ENCODE measurements at regions not wholly inside any gene's neighbourhood (a gene's known extent, or its start where the extent isn't known, plus 50 kb on each side); places are given as distances from the start of the nearest gene placed in this dataset.
A peak's percentile ranks its signal among the peaks of the same experiment; 100 is the strongest.
"Not testable (repeated sequence)": the region's sequence is repeated elsewhere in the genome, so short reads cannot be mapped to it uniquely, and the experiment has no call there.

GRCh38 chr16:80114699-80115098, 426.1 kb upstream of the DYNLRB2 start:
- DNase-seq, result no peak

DNA sequence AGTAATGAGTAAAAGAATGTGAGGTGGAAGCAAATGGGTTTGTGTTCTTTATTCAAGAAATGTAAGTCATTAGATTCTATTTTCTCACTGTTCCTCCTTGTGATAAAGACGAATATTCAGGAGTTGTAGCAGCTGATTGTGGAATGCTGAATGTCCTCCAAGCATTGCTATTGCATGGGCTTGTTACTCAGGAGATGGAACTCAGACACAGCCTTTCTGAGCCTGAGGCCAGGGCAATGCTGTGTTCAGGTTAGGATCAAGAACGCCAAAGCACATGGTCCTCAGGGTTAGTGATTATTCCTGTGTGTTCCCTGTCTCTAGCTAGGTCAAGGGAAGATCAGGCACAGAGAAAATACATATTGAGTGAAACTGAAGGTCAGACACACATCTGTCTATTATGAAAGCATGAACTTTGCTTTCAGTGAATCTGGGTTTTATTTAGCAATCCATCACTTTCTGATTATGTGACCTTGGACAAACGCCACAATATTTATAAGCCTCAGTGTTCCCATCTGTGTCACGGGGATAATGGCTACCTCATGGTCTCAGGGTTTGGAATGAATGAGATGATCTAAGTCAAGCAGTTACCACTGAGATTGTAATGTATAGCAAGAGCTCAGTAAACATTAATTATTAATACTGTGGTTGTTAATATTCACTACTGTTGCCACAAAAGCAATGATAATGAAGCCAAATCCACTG, 426.8 kb upstream of the DYNLRB2 start:
- no peak for DNase-seq

DNA sequence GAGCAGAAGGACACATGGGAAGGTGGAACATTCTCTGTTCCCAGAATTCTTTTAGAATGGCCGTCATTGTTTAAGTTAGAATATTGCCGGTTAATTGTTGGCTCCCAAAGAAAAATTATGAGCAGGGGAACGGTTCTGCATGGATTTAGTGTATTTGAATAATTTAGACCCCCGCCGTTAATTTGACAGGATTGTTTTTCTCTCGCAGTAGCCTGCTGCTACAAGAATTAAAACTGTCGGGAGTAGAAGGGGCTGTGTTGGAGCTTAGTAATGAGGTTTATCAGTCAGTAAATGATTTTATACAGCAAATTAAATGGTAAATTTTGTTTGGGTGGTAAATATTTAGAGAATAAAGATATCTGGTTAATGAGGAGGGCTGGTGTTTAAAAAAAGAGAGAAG, 431.2 kb upstream of the DYNLRB2 start:
- DNase-seq, result no peak

DNA sequence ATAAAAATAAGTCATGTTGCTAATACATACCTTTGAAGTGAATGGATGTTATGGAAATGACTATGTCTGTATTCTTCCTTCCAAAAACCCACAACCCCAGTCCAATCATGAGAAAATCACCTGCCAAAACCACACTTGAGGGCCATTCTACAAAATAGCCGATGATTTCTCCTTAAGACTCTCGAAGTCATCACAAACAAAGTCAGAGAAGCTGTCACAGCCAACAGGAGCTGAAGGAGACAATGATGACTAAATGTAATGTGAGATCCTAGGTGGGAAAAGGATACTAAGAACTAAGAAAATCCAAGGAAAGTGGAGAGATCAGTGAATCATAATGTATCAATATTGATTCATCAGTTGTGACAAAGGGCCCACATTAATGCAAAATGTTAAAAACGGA, 432.9 kb upstream of the DYNLRB2 start:
- DNase-seq, result no peak

DNA sequence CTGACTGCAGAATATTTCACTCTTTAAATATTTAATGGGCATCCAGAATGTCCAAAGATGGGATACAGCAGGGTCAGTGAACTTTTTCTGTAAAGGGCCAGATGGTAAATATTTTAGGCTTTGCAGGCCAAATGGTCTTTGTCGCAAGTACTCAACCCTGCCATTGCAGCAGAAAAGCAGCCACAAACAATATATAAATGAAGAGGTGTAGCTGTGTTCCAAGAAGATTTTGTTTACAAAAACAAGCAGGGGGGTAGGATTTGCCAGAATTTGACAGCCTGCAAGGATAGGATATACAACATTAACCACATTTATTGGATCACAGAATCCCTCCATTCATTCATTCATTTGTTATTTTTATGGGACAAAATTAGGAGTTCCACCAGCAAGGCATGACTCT, 435.0 kb upstream of the DYNLRB2 start:
- DNase-seq, result no peak

DNA sequence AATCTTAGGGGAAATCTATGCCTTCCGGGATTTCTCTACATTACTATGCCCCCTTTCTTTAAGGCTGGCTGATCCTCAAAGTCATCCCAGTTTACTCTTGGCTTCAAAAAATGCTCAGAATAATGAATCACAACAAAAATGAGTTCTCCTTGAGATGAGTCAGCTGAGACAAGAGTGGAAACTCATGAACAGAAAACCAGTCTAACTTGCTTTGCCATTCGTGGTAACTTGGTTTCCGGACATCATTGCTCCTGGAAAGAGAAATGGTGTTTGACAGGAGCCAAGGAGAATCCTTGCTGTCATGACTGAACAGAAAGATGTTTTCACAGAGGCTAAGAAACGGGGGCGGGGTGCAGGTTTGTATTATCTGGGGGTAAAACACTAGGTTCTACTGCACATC, 435.6 kb upstream of the DYNLRB2 start:
- no peak for DNase-seq

GRCh38 chr16:80104401-80104800, 436.4 kb upstream of the DYNLRB2 start:
- DNase-seq, result no peak

GRCh38 chr16:80103463-80103862, 437.3 kb upstream of the DYNLRB2 start:
- DNase-seq, result peak in 1 of 2 experiments; percentile 7

GRCh38 chr16:80100846-80101451, 439.8 kb upstream of the DYNLRB2 start:
- no peak for DNase-seq

GRCh38 chr16:80100186-80100585, 440.6 kb upstream of the DYNLRB2 start:
- no peak for DNase-seq

DNA sequence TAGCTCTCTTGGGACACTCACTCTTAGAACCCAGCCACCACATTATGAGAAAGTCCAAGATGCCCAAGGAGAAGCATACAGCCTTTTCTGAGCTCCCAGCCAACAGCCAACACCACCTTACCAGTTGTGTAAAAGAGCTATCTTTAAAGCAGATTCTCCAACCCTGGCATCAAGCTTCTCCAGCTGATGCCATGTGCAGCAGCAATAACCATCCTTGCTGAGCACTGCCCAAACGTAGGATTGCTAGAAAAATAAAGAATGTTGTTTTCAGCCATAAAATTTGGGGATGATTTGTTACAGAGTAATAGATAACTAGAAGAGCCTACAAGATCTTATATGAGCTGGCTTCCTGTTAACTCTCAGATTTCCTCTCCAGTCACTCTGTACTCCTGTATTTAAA, 443.7 kb upstream of the DYNLRB2 start:
- no peak for DNase-seq

DNA sequence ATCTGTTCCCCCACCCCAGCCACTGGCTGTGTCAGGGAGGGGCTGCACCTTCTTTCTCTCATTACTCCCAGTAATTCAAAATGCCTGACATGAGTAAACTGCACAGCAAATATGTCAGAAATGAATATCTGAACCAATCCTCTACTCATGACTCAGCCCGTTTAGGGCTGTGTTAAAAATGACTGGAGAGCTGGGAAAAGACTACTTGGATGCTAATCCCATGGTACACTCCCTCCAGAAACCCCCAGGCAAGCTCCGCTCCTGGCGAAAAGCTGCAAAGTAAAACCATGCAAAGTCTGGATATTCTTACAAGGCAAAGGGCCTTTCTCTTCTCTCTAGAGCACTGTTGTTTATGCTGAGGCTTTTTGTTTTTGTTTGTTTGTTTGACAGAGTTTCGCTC, 448.1 kb upstream of the DYNLRB2 start:
- DNase-seq, result no peak

- not testable (repeated sequence) for DNase-seq
Measured at GRCh38 chr16:80091453-80091852, 449.3 kb upstream of the DYNLRB2 start.

GRCh38 chr16:80085606-80086005, 455.2 kb upstream of the DYNLRB2 start:
- DNase-seq, result no peak

DNA sequence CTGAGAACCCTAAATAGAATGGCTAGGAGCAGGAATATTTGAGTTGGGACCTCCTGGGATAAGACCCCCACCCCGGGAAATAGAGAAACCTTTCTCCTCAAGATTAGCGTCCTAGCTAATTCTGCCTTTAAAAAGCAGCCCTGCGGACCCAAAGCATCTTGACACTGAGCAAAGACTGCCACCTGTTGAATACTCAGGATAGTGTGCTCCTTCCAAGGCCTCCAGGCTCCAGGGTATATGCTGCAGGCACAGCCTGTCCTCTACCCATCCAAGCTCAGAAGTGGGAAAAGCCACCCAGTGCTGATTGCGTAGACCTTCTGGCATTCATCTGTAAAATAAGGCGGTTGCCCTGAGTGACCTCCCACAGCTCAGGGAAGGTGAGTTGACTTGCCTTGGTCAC, 456.2 kb upstream of the DYNLRB2 start:
- DNase-seq, result peak; percentile 33 to 38

- no peak for DNase-seq
Measured at GRCh38 chr16:80084163-80084562, 456.6 kb upstream of the DYNLRB2 start.

DNA sequence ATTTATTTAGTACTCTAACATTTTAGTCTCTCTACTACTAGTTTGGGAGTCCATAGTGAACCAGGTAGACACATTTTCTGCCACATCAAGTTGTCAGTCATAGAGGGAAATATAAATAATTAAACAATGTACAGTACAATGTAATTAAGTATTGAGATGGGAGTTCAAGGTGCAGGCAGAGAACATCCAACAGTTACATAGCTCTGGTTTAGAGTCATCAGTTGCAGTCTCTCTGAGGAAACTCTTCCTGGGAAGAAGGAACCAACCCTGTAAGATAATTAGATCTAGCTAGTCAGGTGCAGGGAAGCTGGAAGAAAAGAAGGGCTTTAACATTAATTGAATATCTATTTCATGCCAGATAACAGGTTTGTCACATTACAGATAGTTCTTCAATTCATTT, 457.9 kb upstream of the DYNLRB2 start:
- no peak for DNase-seq

DNA sequence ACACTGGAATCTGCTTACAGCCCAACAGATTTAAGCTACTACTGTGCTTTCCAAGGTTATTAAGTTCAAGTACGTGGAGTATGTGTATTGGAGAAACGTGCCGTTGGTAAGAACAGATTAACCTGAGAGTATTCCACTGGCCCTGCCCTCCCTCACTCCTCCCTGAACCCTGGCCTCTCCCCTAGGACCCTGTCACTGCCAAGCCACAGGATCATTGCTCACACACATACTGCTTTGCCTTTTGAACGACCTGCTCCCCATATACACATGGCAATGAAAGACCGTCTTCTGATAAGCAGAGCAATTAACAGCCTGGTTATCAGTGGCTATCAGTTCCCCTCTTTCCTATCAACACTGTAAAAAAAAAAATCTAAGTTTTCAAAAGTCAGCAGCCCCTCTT, 458.9 kb upstream of the DYNLRB2 start:
- DNase-seq, result no peak

DNA sequence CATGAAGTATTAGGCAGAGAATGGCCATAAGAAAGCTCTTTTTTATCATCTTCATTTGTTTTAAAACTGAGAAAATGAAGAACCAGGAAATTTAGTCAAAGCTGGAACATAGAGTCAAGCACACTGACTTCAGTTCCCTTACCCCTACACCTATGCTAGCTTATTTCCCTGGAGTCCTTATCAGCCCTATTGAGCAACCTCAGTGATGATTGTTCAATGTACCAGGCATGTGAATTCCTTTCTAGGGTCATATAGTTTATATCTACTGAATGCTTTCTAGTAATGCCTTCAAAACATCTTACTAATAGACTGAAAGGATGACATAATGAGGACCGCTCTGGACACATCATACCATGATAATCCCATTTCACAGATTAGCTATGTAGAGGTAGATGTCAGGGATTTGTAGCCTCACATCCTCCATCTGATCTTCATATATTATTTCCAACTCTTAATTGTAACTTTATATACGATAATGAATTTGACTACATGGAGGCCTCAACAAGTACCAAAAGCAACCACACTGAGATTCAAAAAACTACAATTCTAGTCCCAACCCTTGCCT, 460.4 kb upstream of the DYNLRB2 start:
- DNase-seq, result no peak

DNA sequence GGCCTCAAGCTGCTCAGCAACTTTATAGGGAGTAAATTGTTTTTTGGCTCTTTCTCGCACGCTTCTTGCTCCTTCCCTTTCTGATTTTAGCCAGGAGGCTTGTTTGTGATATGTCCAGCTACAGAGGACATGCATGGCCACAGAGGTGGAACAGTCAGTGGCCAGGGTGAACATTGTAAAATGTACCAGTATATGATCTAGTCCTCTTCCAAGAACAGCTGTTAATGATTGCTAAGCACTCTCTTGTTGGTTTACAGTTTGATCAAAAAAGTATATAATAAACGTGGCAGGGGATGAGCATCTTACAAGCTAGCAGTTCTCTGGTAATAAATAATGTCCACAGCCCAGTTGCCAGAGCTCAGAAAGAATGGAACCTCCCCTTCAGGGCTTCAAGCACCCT, 461.7 kb upstream of the DYNLRB2 start:
- DNase-seq, result no peak

DNA sequence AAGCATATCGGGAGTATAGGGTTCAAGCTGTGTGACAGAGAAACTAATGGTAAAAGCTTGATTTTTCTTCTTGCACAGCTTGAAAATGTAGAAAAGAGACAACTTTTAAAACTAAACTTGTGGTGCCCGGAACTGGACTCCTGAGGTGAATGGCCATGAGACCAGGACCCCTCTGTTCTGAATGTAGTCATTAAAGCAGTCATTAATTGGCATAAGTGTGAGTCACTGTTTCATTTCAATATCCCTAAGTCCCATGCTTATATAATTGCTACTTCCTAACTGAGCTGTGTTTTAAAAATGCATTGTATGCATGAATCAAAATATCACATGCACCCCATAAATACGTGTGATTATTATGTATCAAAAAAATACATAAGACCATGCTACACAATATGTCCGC, 463.1 kb upstream of the DYNLRB2 start:
- DNase-seq, result no peak

- DNase-seq, result no peak
Measured at GRCh38 chr16:80074329-80074728, 466.5 kb upstream of the DYNLRB2 start.

DNA sequence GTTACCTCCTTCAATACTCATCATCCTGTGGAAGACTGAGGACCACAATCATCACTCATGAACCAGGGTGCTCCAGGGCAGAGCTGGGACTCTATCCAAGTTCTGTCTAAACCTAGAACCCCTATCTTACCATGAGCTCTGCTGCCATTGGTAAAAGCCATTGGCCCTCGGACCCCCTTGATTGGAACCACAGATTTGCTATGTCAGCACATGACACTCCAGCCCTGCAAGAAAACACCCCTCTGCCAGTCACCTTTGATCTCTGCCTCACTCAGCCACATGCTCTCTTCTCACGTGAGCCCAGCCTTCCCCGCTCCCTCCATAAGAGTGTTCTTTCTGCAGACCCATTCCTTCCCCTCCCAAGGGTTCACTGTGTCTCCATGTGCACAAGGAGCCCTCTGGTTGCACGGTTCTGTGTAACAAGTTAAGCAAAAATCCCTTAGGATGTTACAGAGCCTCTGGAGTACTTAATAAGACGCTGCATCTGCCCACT, 468.8 kb upstream of the DYNLRB2 start:
- no peak for DNase-seq

DNA sequence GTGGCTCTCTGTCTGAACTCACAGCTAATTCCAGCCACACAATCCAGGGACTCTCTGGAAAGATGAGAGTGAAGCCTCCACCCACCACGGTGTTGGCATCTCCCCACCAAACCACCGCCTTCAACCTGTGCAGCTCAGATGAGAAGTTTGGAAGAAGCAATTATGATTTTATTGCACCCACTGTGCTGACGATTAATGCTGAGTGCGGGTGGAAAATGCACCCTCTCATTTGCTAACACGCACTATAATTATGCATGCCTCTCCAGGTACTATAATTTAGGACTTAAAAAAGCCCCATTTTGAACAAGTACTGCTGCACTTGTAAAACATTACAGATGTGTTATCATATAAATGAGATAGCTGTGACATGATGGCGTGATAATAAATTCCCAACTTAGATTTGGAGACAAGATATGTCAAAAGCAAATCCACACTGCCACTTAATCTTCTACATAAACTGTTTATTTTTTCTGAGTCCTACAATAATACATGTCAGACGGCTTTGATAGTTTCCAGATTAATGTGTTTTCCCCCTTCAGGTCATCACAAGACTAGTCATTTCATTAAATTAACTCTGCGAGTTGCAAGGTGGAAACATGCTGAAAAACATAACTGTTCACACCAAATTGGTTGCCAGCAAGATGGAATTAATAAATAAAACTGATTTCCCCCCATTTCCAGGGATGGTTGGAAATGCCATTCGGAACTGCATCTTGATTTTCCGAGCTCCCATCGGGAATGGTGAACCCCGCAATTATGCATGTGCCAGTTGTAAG, 466.5 kb upstream of the MAF start:
- DNase-seq, result no peak

Data from NCI-H187 (cell line).